ENCODE measurements at regions not wholly inside any gene's neighbourhood (a gene's known extent, or its start where the extent isn't known, plus 50 kb on each side); places are given as distances from the start of the nearest gene placed in this dataset.

- no peak for TF ChIP-seq RARB (CRISPR knock-in tag; IDR thresholded peaks at IDR 0.05)
- no peak for TF ChIP-seq GLIS3 (CRISPR knock-in tag; IDR thresholded peaks at IDR 0.05)
- no peak for TF ChIP-seq TCF4 (CRISPR knock-in tag; IDR thresholded peaks at IDR 0.05; ENCODE audit: borderline replicate concordance)
- TF ChIP-seq CSDC2 (CRISPR knock-in tag; IDR thresholded peaks at IDR 0.05): no peak
- TF ChIP-seq PPARA (CRISPR knock-in tag; IDR thresholded peaks at IDR 0.05; ENCODE audit: borderline replicate concordance): no peak
- no peak for TF ChIP-seq ZFP3 (CRISPR knock-in tag; IDR thresholded peaks at IDR 0.05)
- no peak for TF ChIP-seq ARNTL (CRISPR knock-in tag; IDR thresholded peaks at IDR 0.05; ENCODE audit: borderline replicate concordance, low read depth)
- TF ChIP-seq CREB5 (CRISPR knock-in tag; IDR thresholded peaks at IDR 0.05; ENCODE audit: low read depth): no peak
- no peak for TF ChIP-seq ZC3H10 (CRISPR knock-in tag; IDR thresholded peaks at IDR 0.05)
- TF ChIP-seq PATZ1 (CRISPR knock-in tag; IDR thresholded peaks at IDR 0.05; ENCODE audit: borderline replicate concordance): no peak
Measured at GRCh38 chr1:187721216-187721615, 892.5 kb downstream of the PLA2G4A start.

Measured in SK-N-SH treated with all-trans-retinoic acid at 6 μM for 48 hours (cell line).